ENCODE measurements at regions not wholly inside any gene's neighbourhood (a gene's known extent, or its start where the extent isn't known, plus 50 kb on each side); places are given as distances from the start of the nearest gene placed in this dataset.
A peak's percentile ranks its signal among the peaks of the same experiment; 100 is the strongest.

- no peak overlapping the region for H3K27ac ChIP-seq
- TF ChIP-seq POLR2A (IDR thresholded peaks at IDR 0.05) = no peak
- TF ChIP-seq CTCF (IDR thresholded peaks at IDR 0.05) = no peak
- no peaks in the 10 kb centered on the region for H3K9me3 ChIP-seq
- H3K4me1 ChIP-seq = peaks cover 0 to 6% (median 0%) of the 10 kb centered on the region in 4 donors
- H3K36me3 ChIP-seq = no peaks in the 10 kb centered on the region
- no peak overlapping the region for H3K4me3 ChIP-seq
- DNase-seq = peak in 1 of 3 donors; percentile 14
- H3K27me3 ChIP-seq = no peaks in the 10 kb centered on the region
Measured at GRCh38 chr11:119807841-119808240, 78.8 kb upstream of the NECTIN1 start.

GRCh38 chr11:119807402-119807801 is 78.4 kb upstream of the NECTIN1 start:
- TF ChIP-seq POLR2A (IDR thresholded peaks at IDR 0.05) = no peak
- no peak for TF ChIP-seq CTCF (IDR thresholded peaks at IDR 0.05)
- H3K27ac ChIP-seq = no peak overlapping the region
- DNase-seq = no peak
- H3K27me3 ChIP-seq = no peaks in the 10 kb centered on the region
- H3K4me3 ChIP-seq = no peak overlapping the region
- H3K36me3 ChIP-seq = no peaks in the 10 kb centered on the region
- peaks cover 0 to 6% (median 0%) of the 10 kb centered on the region in 4 donors for H3K4me1 ChIP-seq
- H3K9me3 ChIP-seq = no peaks in the 10 kb centered on the region

- Histone ChIP-seq H3K4me3 (no peak overlapping the region), H3K9me3 (no peaks in the 10 kb centered on the region), H3K4me1 (peaks cover 0 to 6% (median 0%) of the 10 kb centered on the region in 4 donors), H3K27ac (no peak overlapping the region), H3K36me3 (no peaks in the 10 kb centered on the region), H3K27me3 (no peaks in the 10 kb centered on the region)
- TF ChIP-seq CTCF (IDR thresholded peaks at IDR 0.05) (peak in 2 of 6 experiments; percentile 15 to 27), POLR2A (IDR thresholded peaks at IDR 0.05) (no peak)
- DNase-seq = peak in 2 of 3 donors; percentile 65 to 69
Measured at GRCh38 chr11:119806064-119806915, 77.3 kb upstream of the NECTIN1 start.

GRCh38 chr11:119805663-119806062 is 76.7 kb upstream of the NECTIN1 start:
- H3K27me3 ChIP-seq = no peaks in the 10 kb centered on the region
- H3K9me3 ChIP-seq = no peaks in the 10 kb centered on the region
- H3K27ac ChIP-seq = no peak overlapping the region
- no peaks in the 10 kb centered on the region for H3K36me3 ChIP-seq
- TF ChIP-seq CTCF (IDR thresholded peaks at IDR 0.05) = no peak
- TF ChIP-seq POLR2A (IDR thresholded peaks at IDR 0.05) = no peak
- peak in 1 of 3 donors; percentile 23 for DNase-seq
- no peak overlapping the region for H3K4me3 ChIP-seq
- peaks cover 0 to 6% (median 0%) of the 10 kb centered on the region in 4 donors for H3K4me1 ChIP-seq

- Histone ChIP-seq H3K9me3 (no peaks in the 10 kb centered on the region), H3K4me1 (peaks cover 0 to 6% (median 0%) of the 10 kb centered on the region in 4 donors), H3K27me3 (no peaks in the 10 kb centered on the region), H3K27ac (no peak overlapping the region), H3K36me3 (no peaks in the 10 kb centered on the region), H3K4me3 (no peak overlapping the region)
- no peak for DNase-seq
- TF ChIP-seq POLR2A (IDR thresholded peaks at IDR 0.05) (no peak), CTCF (IDR thresholded peaks at IDR 0.05) (no peak)
Measured at GRCh38 chr11:119804698-119805097, 75.7 kb upstream of the NECTIN1 start.

All from Peyer's patch (tissue), 4 donors.